ENCODE measurements at regions not wholly inside any gene's neighbourhood (a gene's known extent, or its start where the extent isn't known, plus 50 kb on each side); places are given as distances from the start of the nearest gene placed in this dataset.

DNA sequence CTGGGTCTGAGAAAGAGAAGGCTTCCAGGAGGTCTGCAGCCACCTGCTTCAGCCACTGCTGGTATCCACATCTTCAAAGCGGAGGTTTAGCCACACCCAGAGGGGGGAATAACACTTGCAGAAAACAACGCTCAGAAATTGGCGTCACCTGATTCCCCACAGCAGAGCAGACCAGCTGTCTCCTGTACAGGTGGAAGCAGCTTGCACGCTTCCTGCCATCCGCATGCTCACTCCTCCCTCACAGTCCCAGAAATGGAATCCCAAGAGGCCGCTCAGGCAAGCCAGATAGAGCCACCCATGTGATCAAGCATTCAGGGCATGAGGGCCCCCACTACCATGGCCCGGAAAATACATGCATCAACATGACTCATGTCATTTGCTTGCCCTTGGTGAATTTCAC, 112.2 kb upstream of the DIO3 start:
- TF ChIP-seq, protein P1, sequence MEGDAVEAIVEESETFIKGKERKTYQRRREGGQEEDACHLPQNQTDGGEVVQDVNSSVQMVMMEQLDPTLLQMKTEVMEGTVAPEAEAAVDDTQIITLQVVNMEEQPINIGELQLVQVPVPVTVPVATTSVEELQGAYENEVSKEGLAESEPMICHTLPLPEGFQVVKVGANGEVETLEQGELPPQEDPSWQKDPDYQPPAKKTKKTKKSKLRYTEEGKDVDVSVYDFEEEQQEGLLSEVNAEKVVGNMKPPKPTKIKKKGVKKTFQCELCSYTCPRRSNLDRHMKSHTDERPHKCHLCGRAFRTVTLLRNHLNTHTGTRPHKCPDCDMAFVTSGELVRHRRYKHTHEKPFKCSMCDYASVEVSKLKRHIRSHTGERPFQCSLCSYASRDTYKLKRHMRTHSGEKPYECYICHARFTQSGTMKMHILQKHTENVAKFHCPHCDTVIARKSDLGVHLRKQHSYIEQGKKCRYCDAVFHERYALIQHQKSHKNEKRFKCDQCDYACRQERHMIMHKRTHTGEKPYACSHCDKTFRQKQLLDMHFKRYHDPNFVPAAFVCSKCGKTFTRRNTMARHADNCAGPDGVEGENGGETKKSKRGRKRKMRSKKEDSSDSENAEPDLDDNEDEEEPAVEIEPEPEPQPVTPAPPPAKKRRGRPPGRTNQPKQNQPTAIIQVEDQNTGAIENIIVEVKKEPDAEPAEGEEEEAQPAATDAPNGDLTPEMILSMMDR (IDR thresholded peaks at IDR 0.05), result no peak
- no peak for TF ChIP-seq POLR2A (IDR thresholded peaks at IDR 0.05; ENCODE audit: low read depth)
